Hepatocyte (in vitro differentiated cells): ENCODE measurements at regions not wholly inside any gene's neighbourhood (a gene's known extent, or its start where the extent isn't known, plus 50 kb on each side); places are given as distances from the start of the nearest gene placed in this dataset.

Experiments
- CTCF ChIP-seq: fragments of 200-600 bp; sonication (generic); IDR thresholded peaks from 2 replicates; pipeline ENCODE4 v1.5.1; 2016; ENCODE audit warnings: antibody characterized with exemption, mild to moderate bottlenecking; ENCODE audit not compliant: poor library complexity
- EZH2phosphoT487 ChIP-seq: fragments of 200-600 bp; sonication (generic); IDR thresholded peaks from one replicate; pipeline ENCODE4 v1.6.1; 2018; ENCODE audit warnings: antibody characterized with exemption, mild to moderate bottlenecking, low read depth, moderate library complexity; ENCODE audit not compliant: unreplicated experiment, severe bottlenecking

DNA sequence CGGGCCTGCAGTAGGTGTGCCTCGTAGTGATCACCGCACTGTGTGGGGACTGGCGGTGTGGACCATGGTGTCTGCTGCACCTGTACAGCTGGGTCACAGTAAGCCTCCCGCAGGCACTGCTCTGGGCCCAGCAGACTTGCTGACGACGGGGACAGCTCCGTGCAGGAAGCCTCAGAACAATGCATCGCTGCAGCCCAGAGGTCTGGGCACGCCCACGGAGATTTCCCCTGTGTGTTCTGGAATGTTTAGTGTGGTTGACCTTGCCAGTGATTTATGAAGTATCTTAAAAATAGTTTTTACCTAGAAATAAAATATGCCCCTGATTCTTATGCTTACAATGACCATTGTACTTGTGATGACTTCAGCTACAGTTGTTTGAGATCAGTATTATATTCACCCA is 59.1 kb upstream of the ZNF32 start:
- TF ChIP-seq CTCF (no peak), EZH2phosphoT487 (no peak)
